Mesenchymal stem cell (in vitro differentiated cells and primary cell): ENCODE measurements at regions not wholly inside any gene's neighbourhood (a gene's known extent, or its start where the extent isn't known, plus 50 kb on each side); places are given as distances from the start of the nearest gene placed in this dataset.

Experiments used
- DNase-seq: peaks from one replicate; pipeline ENCODE4 v3.0.0-alpha.2; 2013
- H2AFZ ChIP-seq: one replicate; pipeline ENCODE4 v1.6.1; 2013; ENCODE audit warnings: low read depth, mild to moderate bottlenecking, control low read depth, inconsistent platforms, low read length, moderate library complexity
- H2AK5ac ChIP-seq: 2 replicates; pipeline ENCODE4 v1.6.1; 2013; ENCODE audit warnings: low read length, moderate library complexity, mild to moderate bottlenecking, inconsistent platforms; ENCODE audit not compliant: severe bottlenecking
- H2BK120ac ChIP-seq: one replicate; pipeline ENCODE4 v1.6.1; 2013; ENCODE audit warnings: low read depth, mild to moderate bottlenecking, inconsistent platforms, low read length, moderate library complexity
- H2BK12ac ChIP-seq, 2 experiments: one replicate each; pipeline ENCODE4 v1.6.1; 2013; ENCODE audit warnings: inconsistent platforms in 2 of 2, low read length in 2 of 2, mild to moderate bottlenecking in 2 of 2, moderate library complexity in 2 of 2, control low read depth in 1 of 2
- H2BK15ac ChIP-seq: one replicate; pipeline ENCODE4 v1.6.1; 2013; ENCODE audit warnings: mild to moderate bottlenecking, low read depth, inconsistent platforms; ENCODE audit not compliant: poor library complexity, severe bottlenecking
- H2BK5ac ChIP-seq: 2 replicates; pipeline ENCODE4 v1.6.1; 2013; ENCODE audit warnings: low read depth, mild to moderate bottlenecking, low read length, control low read depth, inconsistent platforms; ENCODE audit not compliant: poor library complexity, severe bottlenecking
- H3K14ac ChIP-seq, 2 experiments: one replicate each; pipeline ENCODE4 v1.6.1; 2013; ENCODE audit warnings: inconsistent platforms in 2 of 2, low read length in 2 of 2, control low read depth in 1 of 2, mild to moderate bottlenecking in 1 of 2, moderate library complexity in 1 of 2
- H3K18ac ChIP-seq, 2 experiments: one replicate each; pipeline ENCODE4 v1.6.1; 2013; ENCODE audit warnings: inconsistent platforms in 2 of 2, low read length in 2 of 2, control low read depth in 1 of 2, low read depth in 1 of 2, mild to moderate bottlenecking in 1 of 2
- H3K23ac ChIP-seq, 2 experiments: one replicate each; pipeline ENCODE4 v1.6.1; 2013; ENCODE audit warnings: inconsistent platforms in 2 of 2, low read length in 2 of 2, mild to moderate bottlenecking in 2 of 2, moderate library complexity in 2 of 2, control low read depth in 1 of 2
- H3K27ac ChIP-seq: 2 replicates; pipeline ENCODE4 v1.5.1; 2013; ENCODE audit warnings: mild to moderate bottlenecking, moderate library complexity, low read length, control low read depth, inconsistent platforms; ENCODE audit not compliant: poor library complexity, severe bottlenecking
- H3K27me3 ChIP-seq, 2 experiments: 2 replicates each; pipeline versions ENCODE4 v1.6.1 to v1.7.0; 2013; ENCODE audit warnings: low read length in 2 of 2, mild to moderate bottlenecking in 2 of 2, moderate library complexity in 2 of 2, control low read depth in 1 of 2, inconsistent platforms in 1 of 2; ENCODE audit not compliant: control insufficient read depth in 1 of 2, insufficient read depth in 1 of 2
- H3K36me3 ChIP-seq, 2 experiments: 2 replicates each; pipeline versions ENCODE4 v1.6.1 to v1.7.0; 2013; ENCODE audit warnings: low read length in 2 of 2, control low read depth in 1 of 2, inconsistent platforms in 1 of 2, low read depth in 1 of 2, mild to moderate bottlenecking in 1 of 2; ENCODE audit not compliant: insufficient read depth in 2 of 2, control insufficient read depth in 1 of 2
- H3K4ac ChIP-seq, 2 experiments: one replicate each; pipeline ENCODE4 v1.6.1; 2013; ENCODE audit warnings: inconsistent platforms in 2 of 2, low read length in 2 of 2, mild to moderate bottlenecking in 2 of 2, moderate library complexity in 2 of 2, control low read depth in 1 of 2, low read depth in 1 of 2
- H3K4me1 ChIP-seq: 2 replicates; pipeline ENCODE4 v1.6.1; 2013; ENCODE audit warnings: low read depth, low read length, control low read depth; ENCODE audit not compliant: control insufficient read depth, insufficient read depth
- H3K4me2 ChIP-seq: 2 replicates; pipeline ENCODE4 v1.6.1; 2013; ENCODE audit warnings: low read length, mild to moderate bottlenecking, inconsistent platforms; ENCODE audit not compliant: poor library complexity, severe bottlenecking
- H3K4me3 ChIP-seq, 2 experiments: 2 replicates each; pipeline versions ENCODE4 v1.5.1 to v1.7.0; 2013; ENCODE audit warnings: low read length in 2 of 2, mild to moderate bottlenecking in 2 of 2, control low read depth in 1 of 2, low read depth in 1 of 2; ENCODE audit not compliant: insufficient read depth in 1 of 2
- H3K79me1 ChIP-seq: replicated peaks from 2 replicates; pipeline ENCODE4 v1.6.1; 2013; ENCODE audit warnings: mild to moderate bottlenecking, control low read depth, low read length, inconsistent platforms; ENCODE audit not compliant: poor library complexity, severe bottlenecking
- H3K9ac ChIP-seq: 2 replicates; pipeline ENCODE4 v1.7.0; 2013; ENCODE audit warnings: mild to moderate bottlenecking, low read length, moderate library complexity
- H3K9me3 ChIP-seq: 2 replicates; pipeline ENCODE4 v1.7.0; 2013; ENCODE audit warnings: mild to moderate bottlenecking, low read length; ENCODE audit not compliant: control insufficient read depth
- H4K8ac ChIP-seq: one replicate; pipeline ENCODE4 v1.6.1; 2013; ENCODE audit warnings: inconsistent platforms, mild to moderate bottlenecking, low read length, moderate library complexity
- H4K91ac ChIP-seq: one replicate; pipeline ENCODE4 v1.6.1; 2013; ENCODE audit warnings: mild to moderate bottlenecking, low read length, inconsistent platforms
- WGBS: methylation state at CpG from one replicate; pipeline ENCODE4 v1.1.7; 2013; ENCODE audit warnings: mixed read lengths; 5-methylcytosine and 5-hydroxymethylcytosine counted together

- Histone ChIP-seq H3K36me3 (no peaks in the 10 kb centered on the region), H3K27me3 (no peaks in the 10 kb centered on the region), H3K9me3 (peaks cover 7% of the 10 kb centered on the region), H2BK15ac (no peak overlapping the region), H2AK5ac (no peak overlapping the region), H2BK5ac (no peak overlapping the region), H3K4me1 (no peaks in the 10 kb centered on the region), H2BK120ac (no peak overlapping the region), H3K79me1 (no peaks in the 10 kb centered on the region), H3K4me3 (no peak overlapping the region), H3K27ac (no peak overlapping the region), H3K4me2 (no peak overlapping the region), H2BK12ac (no peak overlapping the region), H3K14ac (no peak overlapping the region), H3K23ac (no peak overlapping the region), H4K8ac (no peak overlapping the region), H3K4ac (no peak overlapping the region), H3K9ac (no peak overlapping the region), H4K91ac (no peak overlapping the region), H2AFZ (no peak overlapping the region), H3K18ac (no peak overlapping the region)
- DNase-seq = no peak
These were observed 880.2 kb downstream of the RAPGEF2 start for GRCh38 chr4:159983082-159983481.

GRCh38 chr4:160009656-160010493 lies 907.0 kb downstream of the RAPGEF2 start:
- Histone ChIP-seq H3K23ac (no peak overlapping the region), H3K4me2 (no peak overlapping the region), H2AFZ (no peak overlapping the region), H3K14ac (no peak overlapping the region), H4K8ac (no peak overlapping the region), H3K18ac (no peak overlapping the region), H2BK12ac (no peak overlapping the region), H2AK5ac (no peak overlapping the region), H4K91ac (no peak overlapping the region), H3K27ac (no peak overlapping the region), H3K4me3 (no peak overlapping the region), H3K9ac (no peak overlapping the region), H3K27me3 (no peaks in the 10 kb centered on the region), H2BK15ac (no peak overlapping the region), H3K79me1 (no peaks in the 10 kb centered on the region), H2BK120ac (no peak overlapping the region), H3K36me3 (no peaks in the 10 kb centered on the region), H3K4me1 (no peaks in the 10 kb centered on the region), H3K4ac (no peak overlapping the region), H2BK5ac (no peak overlapping the region), H3K9me3 (peaks cover 9% of the 10 kb centered on the region)
- no peak for DNase-seq
- 50% methylated on average over 1 of the region's 1 CpG for WGBS

GRCh38 chr4:160019936-160020335 lies 917.1 kb downstream of the RAPGEF2 start:
- no peak overlapping the region for H3K4me3 ChIP-seq
- H3K36me3 ChIP-seq = no peaks in the 10 kb centered on the region
- no peaks in the 10 kb centered on the region for H3K79me1 ChIP-seq
- H2AFZ ChIP-seq = no peak overlapping the region
- no peak overlapping the region for H3K27ac ChIP-seq
- no peak for DNase-seq
- no peak overlapping the region for H4K91ac ChIP-seq
- no peak overlapping the region for H3K14ac ChIP-seq
- H3K9me3 ChIP-seq = peaks cover 26% of the 10 kb centered on the region
- H2BK15ac ChIP-seq = no peak overlapping the region
- no peak overlapping the region for H4K8ac ChIP-seq
- no peak overlapping the region for H3K9ac ChIP-seq
- H2BK120ac ChIP-seq = no peak overlapping the region
- 88% methylated on average over 2 of the region's 2 CpGs for WGBS
- no peak overlapping the region for H3K4ac ChIP-seq
- no peaks in the 10 kb centered on the region for H3K27me3 ChIP-seq
- H3K4me1 ChIP-seq = no peaks in the 10 kb centered on the region
- H3K23ac ChIP-seq = no peak overlapping the region
- no peak overlapping the region for H2BK5ac ChIP-seq
- H3K4me2 ChIP-seq = no peak overlapping the region
- no peak overlapping the region for H3K18ac ChIP-seq
- H2BK12ac ChIP-seq = no peak overlapping the region
- H2AK5ac ChIP-seq = no peak overlapping the region

GRCh38 chr4:160020804-160021203 lies 917.9 kb downstream of the RAPGEF2 start:
- H3K9me3 ChIP-seq = peaks cover 26% of the 10 kb centered on the region
- WGBS = 100% methylated on average over 3 of the region's 3 CpGs
- no peaks in the 10 kb centered on the region for H3K4me1 ChIP-seq
- no peak for DNase-seq
- no peak overlapping the region for H4K8ac ChIP-seq
- H2BK120ac ChIP-seq = no peak overlapping the region
- H3K36me3 ChIP-seq = no peaks in the 10 kb centered on the region
- no peaks in the 10 kb centered on the region for H3K27me3 ChIP-seq
- no peak overlapping the region for H2AK5ac ChIP-seq
- no peak overlapping the region for H2BK5ac ChIP-seq
- no peak overlapping the region for H3K14ac ChIP-seq
- no peak overlapping the region for H3K4me2 ChIP-seq
- H3K27ac ChIP-seq = no peak overlapping the region
- H2BK15ac ChIP-seq = no peak overlapping the region
- H4K91ac ChIP-seq = no peak overlapping the region
- H3K23ac ChIP-seq = no peak overlapping the region
- no peaks in the 10 kb centered on the region for H3K79me1 ChIP-seq
- H2BK12ac ChIP-seq = no peak overlapping the region
- H2AFZ ChIP-seq = no peak overlapping the region
- no peak overlapping the region for H3K4me3 ChIP-seq
- H3K9ac ChIP-seq = no peak overlapping the region
- H3K18ac ChIP-seq = no peak overlapping the region
- no peak overlapping the region for H3K4ac ChIP-seq
